Liver (tissue), 8 donors: ENCODE measurements at regions not wholly inside any gene's neighbourhood (a gene's known extent, or its start where the extent isn't known, plus 50 kb on each side); places are given as distances from the start of the nearest gene placed in this dataset.

Experiments
- DNase-seq: peaks from one replicate; pipeline ENCODE4 v3.0.0-alpha.2; 2017; ENCODE audit warnings: low spot score
- H3K27ac ChIP-seq, 2 donors: one replicate each; pipeline ENCODE4 v1.7.0; 2013; ENCODE audit warnings: inconsistent platforms in 2 of 2, low read length in 2 of 2, control low read depth in 1 of 2, low read depth in 1 of 2, mild to moderate bottlenecking in 1 of 2
- H3K27me3 ChIP-seq, 4 donors: one replicate each; pipeline versions ENCODE4 v1.6.1 to v1.7.0; 2013; ENCODE audit warnings: low read length in 3 of 4, inconsistent platforms in 1 of 4, mild to moderate bottlenecking in 1 of 4, moderate library complexity in 1 of 4; ENCODE audit not compliant: control insufficient read depth in 4 of 4, insufficient read depth in 4 of 4
- H3K36me3 ChIP-seq, 4 donors: one replicate each; pipeline versions ENCODE4 v1.6.1 to v1.7.0; 2013; ENCODE audit warnings: low read length in 3 of 4, mild to moderate bottlenecking in 3 of 4, low read depth in 1 of 4, moderate library complexity in 1 of 4; ENCODE audit not compliant: control insufficient read depth in 4 of 4, insufficient read depth in 3 of 4
- H3K4me1 ChIP-seq, 4 donors: one replicate each; pipeline versions ENCODE4 v1.6.1 to v1.7.0; 2013; ENCODE audit warnings: low read length in 3 of 4, mild to moderate bottlenecking in 3 of 4, moderate library complexity in 1 of 4; ENCODE audit not compliant: control insufficient read depth in 4 of 4, insufficient read depth in 4 of 4
- H3K4me3 ChIP-seq, 3 donors: one replicate each; pipeline versions ENCODE4 v1.6.1 to v1.7.0; 2013; ENCODE audit warnings: low read length in 3 of 3, control low read depth in 1 of 3, low read depth in 1 of 3, mild to moderate bottlenecking in 1 of 3
- H3K9ac ChIP-seq, 2 donors: one replicate each; pipeline ENCODE4 v1.7.0; 2013; ENCODE audit warnings: low read length in 2 of 2, mild to moderate bottlenecking in 2 of 2, moderate library complexity in 2 of 2, control low read depth in 1 of 2, low read depth in 1 of 2
- H3K9me3 ChIP-seq, 4 donors: one replicate each; pipeline versions ENCODE4 v1.6.1 to v1.7.0; 2013; ENCODE audit warnings: low read length in 3 of 4; ENCODE audit not compliant: control insufficient read depth in 4 of 4
- EGR1 ChIP-seq, 2 donors: IDR thresholded peaks; 2 replicates each; pipeline ENCODE4 v1.6.1; 2016 to 2018; ENCODE audit warnings: antibody characterized with exemption in 2 of 2, low read depth in 2 of 2
- FOXA1 ChIP-seq: IDR thresholded peaks from 2 replicates; pipeline ENCODE4 v1.6.1; 2016; ENCODE audit warnings: antibody characterized with exemption
- GABPA ChIP-seq, 2 donors: IDR thresholded peaks in 1 of 2; conservative IDR thresholded peaks in 1 of 2; 2 replicates each; pipeline ENCODE4 v1.6.1; 2016; ENCODE audit warnings: antibody characterized with exemption in 2 of 2, mild to moderate bottlenecking in 1 of 2, moderate library complexity in 1 of 2
- HNF4A ChIP-seq, 2 donors: conservative IDR thresholded peaks; 2 replicates each; pipeline ENCODE4 v1.6.1; 2016; ENCODE audit warnings: antibody characterized with exemption in 2 of 2, mild to moderate bottlenecking in 2 of 2
- HNF4G ChIP-seq: IDR thresholded peaks from 2 replicates; pipeline ENCODE4 v1.6.1; 2016; ENCODE audit warnings: antibody characterized with exemption
- JUND ChIP-seq, 2 donors: IDR thresholded peaks; 2 replicates each; pipeline ENCODE4 v1.6.1; 2016; ENCODE audit warnings: antibody characterized with exemption in 2 of 2
- NR2F2 ChIP-seq: IDR thresholded peaks from 2 replicates; pipeline ENCODE4 v1.6.1; 2016; ENCODE audit warnings: antibody characterized with exemption
- RAD21 ChIP-seq, 2 donors: IDR thresholded peaks; 2 replicates each; pipeline ENCODE4 v1.6.1; 2016; ENCODE audit warnings: antibody characterized with exemption in 2 of 2, mild to moderate bottlenecking in 2 of 2
- RXRA ChIP-seq, 2 donors: IDR thresholded peaks; 2 replicates each; pipeline ENCODE4 v1.6.1; 2017 to 2018; ENCODE audit warnings: antibody characterized with exemption in 2 of 2, mild to moderate bottlenecking in 1 of 2
- SP1 ChIP-seq: IDR thresholded peaks from 2 replicates; pipeline ENCODE4 v1.6.1; 2018; ENCODE audit warnings: antibody characterized with exemption, mild to moderate bottlenecking
- TAF1 ChIP-seq: conservative IDR thresholded peaks from 2 replicates; pipeline ENCODE4 v1.6.1; 2016; ENCODE audit warnings: antibody characterized with exemption, mild to moderate bottlenecking
- YY1 ChIP-seq: IDR thresholded peaks from 2 replicates; pipeline ENCODE4 v1.6.1; 2016; ENCODE audit warnings: antibody characterized with exemption, mild to moderate bottlenecking
- WGBS: extraction: QIAGEN DNeasy Blood & Tissue Kit; methylation state at CpG from one replicate; pipeline ENCODE4 v1.1.7; 2013; 5-methylcytosine and 5-hydroxymethylcytosine counted together
- TF ChIP-seq, protein P1 (sequence below): IDR thresholded peaks from 2 replicates; pipeline ENCODE4 v1.6.1; 2016; ENCODE audit warnings: antibody characterized with exemption
- TF ChIP-seq, protein P2 (sequence below): fragments of 150-350 bp; IDR thresholded peaks from 2 replicates; pipeline ENCODE4 v1.5.1; 2017; ENCODE audit warnings: improper control_type of control experiment, low read depth, low read length; ENCODE audit not compliant: missing input control
- TF ChIP-seq, protein P3 (sequence below): IDR thresholded peaks from 2 replicates; pipeline ENCODE4 v1.6.1; 2016; ENCODE audit warnings: antibody characterized with exemption
- TF ChIP-seq, protein P4 (sequence below): IDR thresholded peaks from 2 replicates; pipeline ENCODE4 v1.6.1; 2016; ENCODE audit warnings: antibody characterized with exemption, mild to moderate bottlenecking
- TF ChIP-seq, protein P5 (sequence below): IDR thresholded peaks from 2 replicates; pipeline ENCODE4 v1.6.1; 2016; ENCODE audit warnings: antibody characterized with exemption
- donor health status: healthy.
- donor health status: healthy.
- donor health status: healthy.
- donor health status: healthy.
- donor health status: healthy.

DNA sequence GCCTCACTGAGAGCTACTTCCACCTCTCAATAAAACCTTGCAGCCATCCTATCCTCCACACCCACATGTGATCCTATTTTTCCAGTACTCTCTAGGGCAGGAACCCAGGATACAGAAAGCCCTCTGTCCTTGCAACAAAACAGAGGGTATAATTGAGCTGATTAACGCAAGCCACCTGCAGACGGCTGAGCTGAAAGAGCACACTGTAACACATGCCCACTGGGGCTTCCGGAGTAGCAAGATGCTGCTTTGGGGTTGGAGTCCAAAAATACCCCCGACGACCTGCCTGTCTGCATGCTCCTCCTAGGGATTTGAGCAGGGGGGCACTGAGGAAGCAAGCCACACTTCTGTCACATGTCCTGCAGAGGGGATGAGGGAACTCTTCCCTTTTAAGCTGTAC lies 401.1 kb upstream of the FOXG1 start:
- 79% methylated on average over 5 of the region's 5 CpGs for WGBS

DNA sequence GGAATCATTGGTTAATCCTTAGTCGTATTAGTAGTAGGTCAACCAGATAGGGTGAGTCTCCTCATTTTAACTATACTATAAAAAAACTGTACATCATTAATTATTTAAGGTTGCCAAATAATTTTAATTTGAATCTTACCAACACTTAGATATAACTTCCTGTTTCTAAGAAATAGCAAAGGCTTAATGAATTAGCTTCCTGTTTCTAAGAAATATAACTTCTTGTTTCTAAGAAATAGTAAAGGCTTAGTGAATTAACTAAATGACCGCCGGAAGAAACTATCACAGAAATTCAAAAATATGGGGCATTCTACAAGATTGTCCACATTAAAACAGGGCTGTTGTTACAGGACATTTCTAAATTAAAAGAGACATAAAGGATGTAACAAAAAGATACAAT lies 392.9 kb upstream of the FOXG1 start:
- H3K27me3 ChIP-seq: no peaks in the 10 kb centered on the region
- DNase-seq: no peak
- no peak overlapping the region for H3K4me3 ChIP-seq
- no peak overlapping the region for H3K9ac ChIP-seq
- TF ChIP-seq NR2F2 (no peak), TAF1 (no peak), FOXA1 (no peak), RAD21 (IDR thresholded peaks at IDR 0.05) (no peak), HNF4A (conservative IDR thresholded peaks at IDR 0.05) (no peak), YY1 (no peak), EGR1 (IDR thresholded peaks at IDR 0.05; ENCODE audit: low read depth in 2 of 2) (no peak), JUND (IDR thresholded peaks at IDR 0.05) (no peak), GABPA (IDR thresholded peaks at IDR 0.05 in 1 of 2, conservative IDR thresholded peaks at IDR 0.05 in 1 of 2) (no peak), SP1 (no peak)
- TF ChIP-seq, protein P1, sequence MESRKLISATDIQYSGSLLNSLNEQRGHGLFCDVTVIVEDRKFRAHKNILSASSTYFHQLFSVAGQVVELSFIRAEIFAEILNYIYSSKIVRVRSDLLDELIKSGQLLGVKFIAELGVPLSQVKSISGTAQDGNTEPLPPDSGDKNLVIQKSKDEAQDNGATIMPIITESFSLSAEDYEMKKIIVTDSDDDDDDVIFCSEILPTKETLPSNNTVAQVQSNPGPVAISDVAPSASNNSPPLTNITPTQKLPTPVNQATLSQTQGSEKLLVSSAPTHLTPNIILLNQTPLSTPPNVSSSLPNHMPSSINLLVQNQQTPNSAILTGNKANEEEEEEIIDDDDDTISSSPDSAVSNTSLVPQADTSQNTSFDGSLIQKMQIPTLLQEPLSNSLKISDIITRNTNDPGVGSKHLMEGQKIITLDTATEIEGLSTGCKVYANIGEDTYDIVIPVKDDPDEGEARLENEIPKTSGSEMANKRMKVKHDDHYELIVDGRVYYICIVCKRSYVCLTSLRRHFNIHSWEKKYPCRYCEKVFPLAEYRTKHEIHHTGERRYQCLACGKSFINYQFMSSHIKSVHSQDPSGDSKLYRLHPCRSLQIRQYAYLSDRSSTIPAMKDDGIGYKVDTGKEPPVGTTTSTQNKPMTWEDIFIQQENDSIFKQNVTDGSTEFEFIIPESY: no peak
- TF ChIP-seq, protein P2, sequence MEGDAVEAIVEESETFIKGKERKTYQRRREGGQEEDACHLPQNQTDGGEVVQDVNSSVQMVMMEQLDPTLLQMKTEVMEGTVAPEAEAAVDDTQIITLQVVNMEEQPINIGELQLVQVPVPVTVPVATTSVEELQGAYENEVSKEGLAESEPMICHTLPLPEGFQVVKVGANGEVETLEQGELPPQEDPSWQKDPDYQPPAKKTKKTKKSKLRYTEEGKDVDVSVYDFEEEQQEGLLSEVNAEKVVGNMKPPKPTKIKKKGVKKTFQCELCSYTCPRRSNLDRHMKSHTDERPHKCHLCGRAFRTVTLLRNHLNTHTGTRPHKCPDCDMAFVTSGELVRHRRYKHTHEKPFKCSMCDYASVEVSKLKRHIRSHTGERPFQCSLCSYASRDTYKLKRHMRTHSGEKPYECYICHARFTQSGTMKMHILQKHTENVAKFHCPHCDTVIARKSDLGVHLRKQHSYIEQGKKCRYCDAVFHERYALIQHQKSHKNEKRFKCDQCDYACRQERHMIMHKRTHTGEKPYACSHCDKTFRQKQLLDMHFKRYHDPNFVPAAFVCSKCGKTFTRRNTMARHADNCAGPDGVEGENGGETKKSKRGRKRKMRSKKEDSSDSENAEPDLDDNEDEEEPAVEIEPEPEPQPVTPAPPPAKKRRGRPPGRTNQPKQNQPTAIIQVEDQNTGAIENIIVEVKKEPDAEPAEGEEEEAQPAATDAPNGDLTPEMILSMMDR: no peak
- TF ChIP-seq, protein P3, sequence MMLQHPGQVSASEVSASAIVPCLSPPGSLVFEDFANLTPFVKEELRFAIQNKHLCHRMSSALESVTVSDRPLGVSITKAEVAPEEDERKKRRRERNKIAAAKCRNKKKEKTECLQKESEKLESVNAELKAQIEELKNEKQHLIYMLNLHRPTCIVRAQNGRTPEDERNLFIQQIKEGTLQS: no peak
- TF ChIP-seq, protein P4, sequence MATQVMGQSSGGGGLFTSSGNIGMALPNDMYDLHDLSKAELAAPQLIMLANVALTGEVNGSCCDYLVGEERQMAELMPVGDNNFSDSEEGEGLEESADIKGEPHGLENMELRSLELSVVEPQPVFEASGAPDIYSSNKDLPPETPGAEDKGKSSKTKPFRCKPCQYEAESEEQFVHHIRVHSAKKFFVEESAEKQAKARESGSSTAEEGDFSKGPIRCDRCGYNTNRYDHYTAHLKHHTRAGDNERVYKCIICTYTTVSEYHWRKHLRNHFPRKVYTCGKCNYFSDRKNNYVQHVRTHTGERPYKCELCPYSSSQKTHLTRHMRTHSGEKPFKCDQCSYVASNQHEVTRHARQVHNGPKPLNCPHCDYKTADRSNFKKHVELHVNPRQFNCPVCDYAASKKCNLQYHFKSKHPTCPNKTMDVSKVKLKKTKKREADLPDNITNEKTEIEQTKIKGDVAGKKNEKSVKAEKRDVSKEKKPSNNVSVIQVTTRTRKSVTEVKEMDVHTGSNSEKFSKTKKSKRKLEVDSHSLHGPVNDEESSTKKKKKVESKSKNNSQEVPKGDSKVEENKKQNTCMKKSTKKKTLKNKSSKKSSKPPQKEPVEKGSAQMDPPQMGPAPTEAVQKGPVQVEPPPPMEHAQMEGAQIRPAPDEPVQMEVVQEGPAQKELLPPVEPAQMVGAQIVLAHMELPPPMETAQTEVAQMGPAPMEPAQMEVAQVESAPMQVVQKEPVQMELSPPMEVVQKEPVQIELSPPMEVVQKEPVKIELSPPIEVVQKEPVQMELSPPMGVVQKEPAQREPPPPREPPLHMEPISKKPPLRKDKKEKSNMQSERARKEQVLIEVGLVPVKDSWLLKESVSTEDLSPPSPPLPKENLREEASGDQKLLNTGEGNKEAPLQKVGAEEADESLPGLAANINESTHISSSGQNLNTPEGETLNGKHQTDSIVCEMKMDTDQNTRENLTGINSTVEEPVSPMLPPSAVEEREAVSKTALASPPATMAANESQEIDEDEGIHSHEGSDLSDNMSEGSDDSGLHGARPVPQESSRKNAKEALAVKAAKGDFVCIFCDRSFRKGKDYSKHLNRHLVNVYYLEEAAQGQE: no peak
- TF ChIP-seq, protein P5, sequence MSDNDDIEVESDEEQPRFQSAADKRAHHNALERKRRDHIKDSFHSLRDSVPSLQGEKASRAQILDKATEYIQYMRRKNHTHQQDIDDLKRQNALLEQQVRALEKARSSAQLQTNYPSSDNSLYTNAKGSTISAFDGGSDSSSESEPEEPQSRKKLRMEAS: no peak
- H3K27ac ChIP-seq: no peak overlapping the region
- 78% methylated on average over 3 of the region's 3 CpGs for WGBS
- no peaks in the 10 kb centered on the region for H3K9me3 ChIP-seq
- no peaks in the 10 kb centered on the region for H3K36me3 ChIP-seq
- H3K4me1 ChIP-seq: no peaks in the 10 kb centered on the region

More for the DNA sequence above, 401.1 kb upstream of the FOXG1 start:
- no peaks in the 10 kb centered on the region for H3K27me3 ChIP-seq
- no peak overlapping the region for H3K9ac ChIP-seq
- H3K4me3 ChIP-seq: no peak overlapping the region
- no peak overlapping the region for H3K27ac ChIP-seq
- H3K9me3 ChIP-seq: peaks cover 0 to 9% (median 3%) of the 10 kb centered on the region in 4 donors
- H3K4me1 ChIP-seq: no peaks in the 10 kb centered on the region
- no peaks in the 10 kb centered on the region for H3K36me3 ChIP-seq
- no peak for DNase-seq
- TF ChIP-seq, protein P3: no peak
- TF ChIP-seq FOXA1 (no peak), HNF4G (no peak), YY1 (no peak), EGR1 (IDR thresholded peaks at IDR 0.05; ENCODE audit: low read depth in 2 of 2) (no peak), SP1 (no peak), JUND (IDR thresholded peaks at IDR 0.05) (no peak), RXRA (IDR thresholded peaks at IDR 0.05) (no peak), GABPA (IDR thresholded peaks at IDR 0.05 in 1 of 2, conservative IDR thresholded peaks at IDR 0.05 in 1 of 2) (no peak), NR2F2 (no peak)
- TF ChIP-seq, protein P2: no peak
